DMS 273 (cell line): ENCODE measurements at regions not wholly inside any gene's neighbourhood (a gene's known extent, or its start where the extent isn't known, plus 50 kb on each side); places are given as distances from the start of the nearest gene placed in this dataset.
A peak's percentile ranks its signal among the peaks of the same experiment; 100 is the strongest.
"Not testable (repeated sequence)": the region's sequence is repeated elsewhere in the genome, so short reads cannot be mapped to it uniquely, and the experiment has no call there.

Experiments used
- DNase-seq: peaks from one replicate; lab custom pipeline; 2025; ENCODE audit not compliant: unreplicated experiment; lab: John Stamatoyannopoulos, UW

- no peak for DNase-seq
Measured at GRCh38 chr1:73772941-73773340, 425.0 kb downstream of the LRRIQ3 start.

GRCh38 chr1:73771396-73771795, 426.6 kb downstream of the LRRIQ3 start:
- no peak for DNase-seq

- no peak for DNase-seq
Measured at GRCh38 chr1:73770109-73770905, 427.7 kb downstream of the LRRIQ3 start.

GRCh38 chr1:73766786-73767348, 431.1 kb downstream of the LRRIQ3 start:
- DNase-seq, result no peak

GRCh38 chr1:73765551-73766233, 432.3 kb downstream of the LRRIQ3 start:
- DNase-seq, result no peak

- DNase-seq, result no peak
Measured at GRCh38 chr1:73761559-73761958, 436.4 kb downstream of the LRRIQ3 start.

- no peak for DNase-seq
Measured at GRCh38 chr1:73759011-73759410, 439.0 kb downstream of the LRRIQ3 start.

GRCh38 chr1:73756817-73757216, 441.2 kb downstream of the LRRIQ3 start:
- no peak for DNase-seq

- no peak for DNase-seq
Measured at GRCh38 chr1:73755649-73756048, 442.3 kb downstream of the LRRIQ3 start.

- no peak for DNase-seq
Measured at GRCh38 chr1:73749996-73750395, 448.0 kb downstream of the LRRIQ3 start.

GRCh38 chr1:73744985-73745384, 453.0 kb downstream of the LRRIQ3 start:
- DNase-seq, result no peak

- no peak for DNase-seq
Measured at GRCh38 chr1:73736125-73736524, 461.9 kb downstream of the LRRIQ3 start.

- DNase-seq, result no peak
Measured at GRCh38 chr1:73727036-73727435, 470.9 kb downstream of the LRRIQ3 start.

GRCh38 chr1:73722055-73722454, 475.9 kb downstream of the LRRIQ3 start:
- no peak for DNase-seq

- DNase-seq, result no peak
Measured at GRCh38 chr1:73717976-73718375, 480.0 kb downstream of the LRRIQ3 start.

- no peak for DNase-seq
Measured at GRCh38 chr1:73711089-73711488, 486.9 kb downstream of the LRRIQ3 start.

GRCh38 chr1:73701826-73702225, 496.1 kb downstream of the LRRIQ3 start:
- DNase-seq, result no peak

- no peak for DNase-seq
Measured at GRCh38 chr1:73676186-73676585, 521.8 kb downstream of the LRRIQ3 start.

- peak; percentile 50 for DNase-seq
Measured at GRCh38 chr1:73674945-73675561, 522.9 kb downstream of the LRRIQ3 start.

- peak; percentile 60 for DNase-seq
Measured at GRCh38 chr1:73673971-73674370, 524.0 kb downstream of the LRRIQ3 start.

- no peak for DNase-seq
Measured at GRCh38 chr1:73671530-73671929, 526.4 kb downstream of the LRRIQ3 start.

GRCh38 chr1:73667959-73668358, 530.0 kb downstream of the LRRIQ3 start:
- DNase-seq, result not testable (repeated sequence)
